GM12872 (cell line): ENCODE measurements at regions not wholly inside any gene's neighbourhood (a gene's known extent, or its start where the extent isn't known, plus 50 kb on each side); places are given as distances from the start of the nearest gene placed in this dataset.
A peak's percentile ranks its signal among the peaks of the same experiment; 100 is the strongest.

Experiments
- TF ChIP-seq, protein P1 (sequence below): IDR thresholded peaks from 3 replicates; pipeline ENCODE4 v1.5.1; 2011; ENCODE audit warnings: low read depth, mild to moderate bottlenecking, low read length, moderate library complexity; ENCODE audit not compliant: insufficient read depth

DNA sequence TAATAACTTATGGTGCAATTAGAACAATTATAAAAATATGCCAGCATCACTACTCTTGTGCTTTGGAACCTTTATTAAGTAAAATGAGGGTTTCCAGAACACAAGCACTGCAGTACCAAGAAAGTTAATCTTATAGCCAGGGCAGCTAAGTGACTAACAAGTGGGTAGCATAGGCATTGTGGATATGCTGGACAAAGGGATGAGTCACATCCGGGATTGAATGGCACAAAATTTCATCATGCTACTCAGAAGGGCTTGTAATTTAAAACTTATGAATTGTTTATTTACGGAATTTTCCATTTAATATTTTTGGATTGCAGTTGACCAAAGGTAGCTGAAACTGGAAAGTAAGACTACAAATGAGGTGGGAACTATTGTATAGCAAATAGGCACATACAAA, 250.6 kb downstream of the C7orf25 start:
- TF ChIP-seq, protein P1, sequence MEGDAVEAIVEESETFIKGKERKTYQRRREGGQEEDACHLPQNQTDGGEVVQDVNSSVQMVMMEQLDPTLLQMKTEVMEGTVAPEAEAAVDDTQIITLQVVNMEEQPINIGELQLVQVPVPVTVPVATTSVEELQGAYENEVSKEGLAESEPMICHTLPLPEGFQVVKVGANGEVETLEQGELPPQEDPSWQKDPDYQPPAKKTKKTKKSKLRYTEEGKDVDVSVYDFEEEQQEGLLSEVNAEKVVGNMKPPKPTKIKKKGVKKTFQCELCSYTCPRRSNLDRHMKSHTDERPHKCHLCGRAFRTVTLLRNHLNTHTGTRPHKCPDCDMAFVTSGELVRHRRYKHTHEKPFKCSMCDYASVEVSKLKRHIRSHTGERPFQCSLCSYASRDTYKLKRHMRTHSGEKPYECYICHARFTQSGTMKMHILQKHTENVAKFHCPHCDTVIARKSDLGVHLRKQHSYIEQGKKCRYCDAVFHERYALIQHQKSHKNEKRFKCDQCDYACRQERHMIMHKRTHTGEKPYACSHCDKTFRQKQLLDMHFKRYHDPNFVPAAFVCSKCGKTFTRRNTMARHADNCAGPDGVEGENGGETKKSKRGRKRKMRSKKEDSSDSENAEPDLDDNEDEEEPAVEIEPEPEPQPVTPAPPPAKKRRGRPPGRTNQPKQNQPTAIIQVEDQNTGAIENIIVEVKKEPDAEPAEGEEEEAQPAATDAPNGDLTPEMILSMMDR = no peak

DNA sequence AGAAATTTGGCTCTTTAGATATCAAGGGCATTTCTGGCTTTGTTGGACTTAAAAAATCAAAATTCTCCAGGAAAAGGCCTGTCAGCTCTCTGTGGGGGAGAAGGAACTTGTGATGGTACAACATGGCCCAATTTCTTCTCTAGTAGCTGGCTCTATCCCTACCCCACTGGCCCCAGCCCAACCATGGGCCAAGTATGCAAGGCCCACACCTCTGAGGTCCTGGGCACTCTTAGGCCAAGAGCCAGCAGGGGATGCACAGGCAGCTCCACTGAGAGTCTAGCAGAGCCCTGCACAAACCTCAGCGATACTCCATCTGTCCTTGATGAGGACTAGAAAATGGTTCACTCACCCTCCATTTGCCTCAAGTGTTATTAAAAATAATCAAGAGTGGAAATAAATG, 261.2 kb downstream of the C7orf25 start:
- TF ChIP-seq, protein P1 = no peak

DNA sequence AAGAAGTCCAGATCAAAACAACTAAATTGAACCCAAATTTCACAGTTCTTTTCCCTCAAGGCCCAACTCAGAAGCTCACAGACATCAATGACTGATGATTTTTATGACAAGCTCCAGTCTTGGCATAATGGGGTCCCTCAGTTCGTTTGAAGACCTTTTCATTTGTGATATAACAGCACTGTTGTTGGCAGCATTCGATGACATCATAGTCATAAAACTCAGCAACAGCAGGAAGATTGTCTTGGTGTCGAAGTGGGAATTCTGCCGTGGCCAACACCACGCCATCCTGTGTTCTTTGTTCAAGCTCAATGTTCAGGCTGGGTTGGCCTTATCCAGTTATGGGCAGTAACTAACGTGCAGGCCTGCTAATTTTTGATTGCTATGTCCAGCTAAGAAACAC, 261.7 kb downstream of the C7orf25 start:
- TF ChIP-seq, protein P1 = no peak

DNA sequence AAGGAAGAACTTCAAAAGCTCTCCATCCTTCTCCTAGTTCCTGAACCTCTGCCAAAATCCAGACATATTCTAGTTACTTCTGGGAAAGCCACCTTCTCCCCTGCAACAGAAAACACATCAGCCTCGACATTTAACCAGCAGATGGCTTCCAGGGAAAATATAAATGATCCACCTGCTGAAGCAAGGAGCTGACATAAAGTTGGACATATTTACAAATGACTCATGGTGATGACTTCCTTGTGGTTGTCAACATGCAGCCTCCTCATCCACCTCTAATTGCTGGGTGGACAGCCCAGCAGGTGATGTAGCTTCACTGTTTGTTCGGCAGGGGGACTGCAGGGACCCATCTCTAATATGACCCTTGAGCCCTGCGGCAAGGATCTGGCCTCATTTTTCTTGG, 266.0 kb downstream of the C7orf25 start:
- TF ChIP-seq, protein P1 = no peak

DNA sequence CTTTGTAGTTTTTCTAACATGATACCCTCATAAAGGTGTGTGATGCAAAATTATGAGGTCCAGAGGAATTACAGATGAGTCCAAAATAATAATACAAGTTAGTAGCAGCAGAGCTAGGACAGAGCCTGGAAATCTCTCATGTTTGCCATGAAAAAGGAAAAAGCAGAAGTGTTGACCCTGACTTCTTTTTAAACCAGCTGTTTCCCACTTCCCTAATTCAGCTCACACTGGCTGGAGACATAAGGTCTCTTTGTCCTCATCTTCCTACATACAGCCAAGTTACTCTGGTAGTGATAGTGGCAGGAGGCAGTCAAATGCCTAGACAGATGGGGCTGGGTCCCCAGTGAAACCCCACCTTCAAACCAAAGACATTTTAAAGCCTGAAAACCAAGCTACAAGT, 269.2 kb downstream of the C7orf25 start:
- TF ChIP-seq, protein P1 = no peak

DNA sequence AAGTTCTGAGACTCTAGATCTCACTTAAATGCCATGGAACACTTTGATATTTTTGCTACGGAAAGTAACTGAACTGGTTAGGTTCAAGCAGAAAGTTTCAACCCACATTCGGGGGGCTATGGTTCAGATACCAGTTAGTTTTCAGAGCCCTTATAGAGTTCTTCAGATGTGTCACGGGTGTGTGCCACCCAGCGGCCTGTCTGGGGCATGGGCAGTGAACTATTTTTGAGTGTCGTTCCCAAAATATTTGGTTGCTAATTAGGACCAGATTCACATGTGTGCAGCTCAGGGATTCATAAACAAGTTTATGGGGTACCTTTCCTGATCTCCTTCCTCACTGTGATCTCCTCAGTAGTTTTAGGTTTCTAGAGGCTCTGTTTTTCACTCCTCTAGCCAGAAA, 271.9 kb downstream of the C7orf25 start:
- TF ChIP-seq, protein P1 = 0 out of 3 replicates have a peak, but pooled peaks have one; percentile 9

DNA sequence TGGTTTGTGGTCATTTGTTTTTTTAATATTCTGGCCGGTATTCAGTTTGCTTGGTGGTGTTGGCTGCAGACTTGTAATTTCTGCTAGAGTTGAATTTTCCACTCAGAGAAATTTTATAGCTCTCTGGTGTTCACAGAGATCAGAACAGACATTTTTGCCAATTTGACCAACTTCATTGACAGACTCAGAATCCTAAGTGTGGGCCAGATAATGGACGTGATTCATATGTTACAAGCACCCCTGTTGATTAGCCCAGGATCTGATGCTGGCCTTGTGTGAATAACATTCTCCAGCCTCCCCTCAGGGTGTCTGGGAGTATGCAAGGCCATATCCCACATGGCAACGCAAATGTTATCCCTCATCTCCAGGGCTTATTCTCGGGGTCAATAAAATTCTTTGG, 283.8 kb downstream of the C7orf25 start:
- TF ChIP-seq, protein P1 = no peak

DNA sequence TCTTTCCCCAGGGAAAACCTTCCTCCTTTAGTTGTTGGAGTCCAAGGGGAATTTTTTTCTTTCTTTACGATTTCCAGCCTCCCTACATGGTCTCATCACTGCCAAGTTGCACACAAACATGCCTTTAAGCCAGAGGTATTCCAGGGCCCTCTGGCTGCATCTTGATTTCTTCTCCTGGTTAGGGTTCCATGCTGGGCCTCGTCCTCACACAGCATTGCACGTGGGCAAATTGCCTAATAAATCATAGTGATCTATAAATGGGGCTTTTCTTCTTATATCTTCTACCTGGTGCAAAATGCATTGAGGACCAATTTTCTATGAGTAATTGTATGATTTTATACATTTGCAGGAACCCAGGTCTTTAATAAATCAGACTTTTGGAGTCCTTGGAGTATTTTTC, 284.2 kb downstream of the C7orf25 start:
- TF ChIP-seq, protein P1 = no peak
